Neural progenitor cell (in vitro differentiated cells): ENCODE measurements at regions not wholly inside any gene's neighbourhood (a gene's known extent, or its start where the extent isn't known, plus 50 kb on each side); places are given as distances from the start of the nearest gene placed in this dataset.
A peak's percentile ranks its signal among the peaks of the same experiment; 100 is the strongest.

Source experiments
- DNase-seq: peaks from one replicate; pipeline ENCODE4 v3.0.0-alpha.2; 2016; ENCODE audit warnings: low spot score
- H2AFZ ChIP-seq: fragments of 200-600 bp; sonication (generic); replicated peaks from 2 replicates; pipeline ENCODE4 v1.6.1; 2016; ENCODE audit warnings: antibody characterized with exemption
- H3F3A ChIP-seq: fragments of 200-600 bp; sonication (generic); 2 replicates; pipeline ENCODE4 v1.6.1; 2016; ENCODE audit warnings: antibody characterized with exemption, low read depth
- H3K27ac ChIP-seq: fragments of 200-600 bp; sonication (generic); 2 replicates; pipeline ENCODE4 v1.5.1; 2016; ENCODE audit warnings: mild to moderate bottlenecking
- H3K27me3 ChIP-seq: fragments of 200-600 bp; sonication (generic); 2 replicates; pipeline ENCODE4 v1.6.1; 2016; ENCODE audit warnings: mild to moderate bottlenecking, moderate library complexity
- H3K36me3 ChIP-seq: fragments of 200-600 bp; sonication (generic); 2 replicates; pipeline ENCODE4 v1.5.1; 2016
- H3K4me1 ChIP-seq: fragments of 200-600 bp; sonication (generic); 2 replicates; pipeline ENCODE4 v1.6.1; 2016; ENCODE audit warnings: mixed run types
- H3K4me2 ChIP-seq: fragments of 200-600 bp; sonication (generic); 2 replicates; pipeline ENCODE4 v1.6.1; 2016
- H3K4me3 ChIP-seq: fragments of 200-600 bp; sonication (generic); 2 replicates; pipeline ENCODE4 v1.5.1; 2016
- H3K79me2 ChIP-seq: fragments of 200-600 bp; sonication (generic); 2 replicates; pipeline ENCODE4 v1.6.1; 2016; ENCODE audit warnings: low read depth
- H3K9ac ChIP-seq: fragments of 200-600 bp; sonication (generic); 2 replicates; pipeline ENCODE4 v1.6.1; 2016
- H3K9me3 ChIP-seq: fragments of 200-600 bp; sonication (generic); 2 replicates; pipeline ENCODE4 v1.5.1; 2016; ENCODE audit warnings: low read depth
- H4K20me1 ChIP-seq: fragments of 200-600 bp; sonication (generic); 2 replicates; pipeline ENCODE4 v1.6.1; 2016; ENCODE audit warnings: low read depth
- H3K27ac Mint-ChIP-seq: 3 replicates; pipeline ENCODE4 v1.8.0; 2021; ENCODE audit warnings: mixed read lengths
- H3K27me3 Mint-ChIP-seq: 2 replicates; pipeline ENCODE4 v1.8.0; 2022; ENCODE audit warnings: low read depth, mild to moderate bottlenecking, inconsistent platforms, moderate library complexity, mixed read lengths; ENCODE audit not compliant: insufficient read depth
- H3K36me3 Mint-ChIP-seq: 3 replicates; pipeline ENCODE4 v1.8.0; 2021; ENCODE audit warnings: mixed read lengths
- H3K4me1 Mint-ChIP-seq: 3 replicates; pipeline ENCODE4 v1.8.0; 2021; ENCODE audit warnings: mixed read lengths
- H3K4me3 Mint-ChIP-seq: 3 replicates; pipeline ENCODE4 v1.8.0; 2021; ENCODE audit warnings: mild to moderate bottlenecking, moderate library complexity, mixed read lengths
- H3K9me3 Mint-ChIP-seq: 3 replicates; pipeline ENCODE4 v1.8.0; 2020; ENCODE audit warnings: mixed read lengths
- EZH2 ChIP-seq: fragments of 200-600 bp; sonication (generic); IDR thresholded peaks from 2 replicates; pipeline ENCODE4 v1.6.1; 2017; ENCODE audit warnings: antibody characterized with exemption, mild to moderate bottlenecking, moderate library complexity
- EZH2phosphoT487 ChIP-seq: fragments of 200-600 bp; sonication (generic); IDR thresholded peaks from 2 replicates; pipeline ENCODE4 v1.6.1; 2017; ENCODE audit warnings: antibody characterized with exemption
- TF ChIP-seq, protein P1 (sequence below): fragments of 200-600 bp; sonication (generic); IDR thresholded peaks from 2 replicates; pipeline ENCODE4 v1.5.1; 2017; ENCODE audit warnings: antibody characterized with exemption, mild to moderate bottlenecking

DNA sequence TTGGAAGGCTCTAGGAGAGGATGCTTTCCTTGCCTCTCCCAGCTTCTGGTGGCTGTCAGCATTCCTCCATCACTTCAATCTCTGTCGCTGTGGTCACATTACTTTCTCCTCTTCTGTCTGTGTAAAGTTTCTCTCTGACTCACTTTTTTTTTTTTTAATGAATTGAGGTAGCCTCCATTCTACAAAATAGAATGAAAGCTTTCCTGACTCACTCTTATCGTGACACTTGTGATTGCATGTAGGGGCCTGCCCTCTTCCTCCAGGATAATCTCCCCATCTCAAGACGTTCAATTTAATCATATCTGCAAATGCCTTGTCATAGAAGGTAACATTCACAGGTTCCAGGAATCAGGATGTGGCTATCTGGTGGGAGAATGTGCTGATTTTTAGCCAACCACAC lies 153.5 kb upstream of the HMGA2 start:
- H3K4me1 Mint-ChIP-seq, result peaks cover 2% of the 10 kb centered on the region
- no peak overlapping the region for H3K9ac ChIP-seq
- H2AFZ ChIP-seq, result peak overlapping the region; percentile 14
- H3K27ac ChIP-seq, result no peak overlapping the region
- no peak for TF ChIP-seq EZH2phosphoT487
- TF ChIP-seq EZH2, result no peak
- TF ChIP-seq, protein P1, sequence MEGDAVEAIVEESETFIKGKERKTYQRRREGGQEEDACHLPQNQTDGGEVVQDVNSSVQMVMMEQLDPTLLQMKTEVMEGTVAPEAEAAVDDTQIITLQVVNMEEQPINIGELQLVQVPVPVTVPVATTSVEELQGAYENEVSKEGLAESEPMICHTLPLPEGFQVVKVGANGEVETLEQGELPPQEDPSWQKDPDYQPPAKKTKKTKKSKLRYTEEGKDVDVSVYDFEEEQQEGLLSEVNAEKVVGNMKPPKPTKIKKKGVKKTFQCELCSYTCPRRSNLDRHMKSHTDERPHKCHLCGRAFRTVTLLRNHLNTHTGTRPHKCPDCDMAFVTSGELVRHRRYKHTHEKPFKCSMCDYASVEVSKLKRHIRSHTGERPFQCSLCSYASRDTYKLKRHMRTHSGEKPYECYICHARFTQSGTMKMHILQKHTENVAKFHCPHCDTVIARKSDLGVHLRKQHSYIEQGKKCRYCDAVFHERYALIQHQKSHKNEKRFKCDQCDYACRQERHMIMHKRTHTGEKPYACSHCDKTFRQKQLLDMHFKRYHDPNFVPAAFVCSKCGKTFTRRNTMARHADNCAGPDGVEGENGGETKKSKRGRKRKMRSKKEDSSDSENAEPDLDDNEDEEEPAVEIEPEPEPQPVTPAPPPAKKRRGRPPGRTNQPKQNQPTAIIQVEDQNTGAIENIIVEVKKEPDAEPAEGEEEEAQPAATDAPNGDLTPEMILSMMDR, result no peak
- H3K79me2 ChIP-seq, result no peaks in the 10 kb centered on the region
- no peaks in the 10 kb centered on the region for H4K20me1 ChIP-seq
- H3K9me3 Mint-ChIP-seq, result no peaks in the 10 kb centered on the region
- no peaks in the 10 kb centered on the region for H3K27me3 ChIP-seq
- no peak overlapping the region for H3K4me3 Mint-ChIP-seq
- H3K27ac Mint-ChIP-seq, result no peak overlapping the region
- H3K4me2 ChIP-seq, result no peak overlapping the region
- no peaks in the 10 kb centered on the region for H3K9me3 ChIP-seq
- no peaks in the 10 kb centered on the region for H3K36me3 Mint-ChIP-seq
- no peak overlapping the region for H3K4me3 ChIP-seq
- H3F3A ChIP-seq, result no peaks in the 10 kb centered on the region
- no peak for DNase-seq
- no peaks in the 10 kb centered on the region for H3K36me3 ChIP-seq
- peaks cover 21% of the 10 kb centered on the region for H3K4me1 ChIP-seq
- no peaks in the 10 kb centered on the region for H3K27me3 Mint-ChIP-seq

DNA sequence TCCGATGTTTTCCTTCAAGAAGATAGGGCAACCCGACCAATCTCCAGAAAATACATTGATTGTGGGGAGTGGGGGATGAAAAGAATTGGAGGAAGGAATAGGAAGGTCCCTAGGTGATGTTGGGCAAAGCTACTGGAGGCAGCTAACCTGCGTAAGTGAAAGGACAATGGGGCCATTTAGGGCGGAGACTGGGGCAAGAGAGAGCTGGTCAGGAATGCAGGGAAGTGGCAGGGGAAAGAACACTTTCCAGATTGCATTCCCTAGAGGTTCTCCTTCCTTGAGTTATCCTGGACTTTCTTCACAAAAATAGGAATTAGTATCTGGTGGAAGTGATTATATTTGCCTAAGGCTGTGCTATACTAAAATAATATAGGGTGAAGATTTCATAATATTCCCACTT lies 151.8 kb upstream of the HMGA2 start:
- Histone ChIP-seq H3K79me2 (no peaks in the 10 kb centered on the region), H3K36me3 (no peaks in the 10 kb centered on the region), H4K20me1 (no peaks in the 10 kb centered on the region), H3K4me1 (peaks cover 13% of the 10 kb centered on the region), H3K4me2 (no peak overlapping the region), H3K4me3 (no peak overlapping the region), H3K27ac (no peak overlapping the region), H3K9ac (no peak overlapping the region), H3K27me3 (no peaks in the 10 kb centered on the region), H2AFZ (no peak overlapping the region), H3K9me3 (no peaks in the 10 kb centered on the region), H3F3A (no peaks in the 10 kb centered on the region)
- Mint-ChIP-seq H3K4me1 (peaks cover 2% of the 10 kb centered on the region), H3K4me3 (no peak overlapping the region), H3K27me3 (no peaks in the 10 kb centered on the region), H3K27ac (no peak overlapping the region), H3K36me3 (no peaks in the 10 kb centered on the region), H3K9me3 (no peaks in the 10 kb centered on the region)
- DNase-seq, result no peak
- TF ChIP-seq, protein P1, result no peak
- TF ChIP-seq EZH2phosphoT487, result no peak

DNA sequence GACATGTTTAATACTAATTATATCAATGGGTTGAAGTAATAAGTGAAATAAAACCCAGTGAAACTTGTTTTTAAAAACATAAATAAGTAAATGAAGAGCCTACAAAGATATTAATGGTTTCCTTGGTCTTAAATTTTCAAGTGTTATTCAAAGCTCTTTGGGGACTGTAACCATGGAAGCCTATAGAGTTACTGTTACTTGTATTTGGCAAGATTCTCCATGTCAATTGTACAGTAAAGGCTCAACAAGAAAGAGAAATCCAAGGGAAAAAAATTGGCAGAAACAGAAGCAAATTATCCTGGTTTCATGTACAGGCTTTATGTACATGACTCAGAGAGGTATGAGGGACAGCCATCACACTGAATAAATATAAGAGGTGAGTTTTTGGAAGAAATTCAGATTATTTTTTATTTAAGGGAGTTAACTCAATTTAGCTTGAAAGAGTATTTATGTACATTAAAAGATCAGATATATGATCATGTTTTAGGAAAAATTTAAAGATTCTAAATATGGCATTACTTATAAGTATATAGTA lies 151.1 kb upstream of the HMGA2 start:
- TF ChIP-seq, protein P1, result no peak
- no peak for TF ChIP-seq EZH2phosphoT487
- TF ChIP-seq EZH2, result no peak
- no peak overlapping the region for H2AFZ ChIP-seq
- Mint-ChIP-seq H3K9me3 (peaks cover 2% of the 10 kb centered on the region), H3K4me1 (no peaks in the 10 kb centered on the region), H3K27ac (no peak overlapping the region), H3K27me3 (no peaks in the 10 kb centered on the region), H3K36me3 (peaks cover 2% of the 10 kb centered on the region), H3K4me3 (no peak overlapping the region)
- H3K27me3 ChIP-seq, result no peaks in the 10 kb centered on the region
- no peaks in the 10 kb centered on the region for H3K9me3 ChIP-seq
- H3K36me3 ChIP-seq, result no peaks in the 10 kb centered on the region
- no peaks in the 10 kb centered on the region for H3K79me2 ChIP-seq
- peaks cover 5% of the 10 kb centered on the region for H3K4me1 ChIP-seq
- no peak overlapping the region for H3K4me3 ChIP-seq
- DNase-seq, result no peak
- H3K4me2 ChIP-seq, result no peak overlapping the region
- H3K27ac ChIP-seq, result no peak overlapping the region
- H4K20me1 ChIP-seq, result no peaks in the 10 kb centered on the region
- H3F3A ChIP-seq, result no peaks in the 10 kb centered on the region
- no peak overlapping the region for H3K9ac ChIP-seq
